GM12878 (cell line): ENCODE measurements at regions not wholly inside any gene's neighbourhood (a gene's known extent, or its start where the extent isn't known, plus 50 kb on each side); places are given as distances from the start of the nearest gene placed in this dataset.

Experiments used
- ATAC-seq: fragments of 200-7000 bp; cut with Tn5 transposase; 3 replicates; pipeline ENCODE4 v1.9.1; 2020; ENCODE audit warnings: mild to moderate bottlenecking, moderate library complexity
- BruUV-seq: library from RNA; stranded (reverse); fragments of 400-500 nt; replicated peaks from 2 replicates; lab custom pipeline; 2021; lab: Mats Ljungman, UMichigan
- CTCF ChIA-PET: fragments of 300-600 bp; sonication (Branson Sonifier 250); formaldehyde crosslinking; extraction: SDS; loops from one replicate; lab custom pipeline; 2021; ENCODE audit warnings: inconsistent platforms; lab: Yijun Ruan, JAX
- POLR2A ChIA-PET: fragments of 350-600 bp; formaldehyde crosslinking; extraction: SDS; loops from one replicate; lab custom pipeline; 2021; ENCODE audit warnings: inconsistent platforms; lab: Charles Lee
- RAD21 ChIA-PET: fragments of 300-600 bp; sonication (Branson Sonifier 250); formaldehyde crosslinking; loops from one replicate; lab custom pipeline; 2023; ENCODE audit warnings: antibody characterized with exemption; ENCODE audit not compliant: unreplicated experiment; lab: Charles Lee
- SMC1A ChIA-PET: fragments of 300-600 bp; sonication (Branson Sonifier 250); formaldehyde crosslinking; loops from one replicate; lab custom pipeline; 2023; ENCODE audit not compliant: unreplicated experiment, uncharacterized antibody; lab: Charles Lee
- DNase-seq: peaks from one replicate; pipeline ENCODE4 v3.0.0-alpha.2; 2011; ENCODE audit warnings: low read depth, low spot score
- FAIRE-seq: peaks from 3 replicates; lab custom pipeline; 2011; peaks lifted over from hg19 to GRCh38; lab: Jason Lieb, UNC
- H2AFZ ChIP-seq: 2 replicates; pipeline ENCODE4 v1.6.0; 2011; ENCODE audit warnings: low read depth, low read length, control low read depth; ENCODE audit not compliant: control insufficient read depth
- H3K27ac ChIP-seq: 2 replicates; pipeline ENCODE4 v1.5.1; 2011; ENCODE audit warnings: control low read depth; ENCODE audit not compliant: control insufficient read depth, insufficient read depth
- H3K27me3 ChIP-seq, 2 experiments: replicated peaks in 1 of 2; 2 replicates each; pipeline versions ENCODE4 v1.6.0 to v1.6.1; 2011; ENCODE audit warnings: low read length in 1 of 2; ENCODE audit not compliant: control insufficient read depth in 2 of 2, insufficient read depth in 2 of 2
- H3K36me3 ChIP-seq, 2 experiments: 2 replicates each; pipeline ENCODE4 v1.5.1; 2011; ENCODE audit warnings: low read length in 1 of 2; ENCODE audit not compliant: control insufficient read depth in 2 of 2, insufficient read depth in 2 of 2
- H3K4me1 ChIP-seq: 2 replicates; pipeline ENCODE4 v1.6.1; 2011; ENCODE audit warnings: mild to moderate bottlenecking, low read length, moderate library complexity, mixed read lengths; ENCODE audit not compliant: control insufficient read depth, insufficient read depth
- H3K4me2 ChIP-seq: 2 replicates; pipeline ENCODE4 v1.6.0; 2011; ENCODE audit warnings: control low read depth; ENCODE audit not compliant: control insufficient read depth, insufficient read depth
- H3K4me3 ChIP-seq: fragments of 200-600 bp; sonication (generic); 2 replicates; pipeline ENCODE4 v1.5.1; 2016
- H3K79me2 ChIP-seq: 2 replicates; pipeline ENCODE4 v1.6.0; 2011; ENCODE audit warnings: low read length; ENCODE audit not compliant: control insufficient read depth, insufficient read depth
- H3K9ac ChIP-seq: 2 replicates; pipeline ENCODE4 v1.8.0; 2011; ENCODE audit warnings: low read length, control low read depth, mixed read lengths; ENCODE audit not compliant: control insufficient read depth, insufficient read depth
- H3K9me3 ChIP-seq: replicated peaks from 3 replicates; pipeline ENCODE4 v1.5.1; 2011; ENCODE audit warnings: mild to moderate bottlenecking, low read length; ENCODE audit not compliant: control insufficient read depth, insufficient read depth
- H4K20me1 ChIP-seq: 2 replicates; pipeline ENCODE4 v1.6.0; 2011; ENCODE audit not compliant: control insufficient read depth, insufficient read depth
- ATF7 ChIP-seq: fragments of 450-650 bp; IDR thresholded peaks from 2 replicates; pipeline ENCODE4 v1.6.1; 2016; ENCODE audit warnings: low read depth, mild to moderate bottlenecking
- BCLAF1 ChIP-seq: fragments of 450-650 bp; IDR thresholded peaks from 2 replicates; pipeline ENCODE4 v1.6.1; 2017; ENCODE audit warnings: antibody characterized with exemption, mild to moderate bottlenecking, moderate library complexity
- CTCF ChIP-seq, 3 experiments: IDR thresholded peaks in 2 of 3; conservative IDR thresholded peaks in 1 of 3; 2 replicates each; pipeline ENCODE4 v1.5.1; 2011; ENCODE audit warnings: low read depth in 3 of 3, low read length in 3 of 3, mild to moderate bottlenecking in 3 of 3, control low read depth in 2 of 3, moderate library complexity in 2 of 3, inconsistent platforms in 1 of 3, mixed read lengths in 1 of 3; ENCODE audit not compliant: control insufficient read depth in 2 of 3, insufficient read depth in 1 of 3; ENCODE audit errors: extremely low read depth in 1 of 3
- CUX1 ChIP-seq: IDR thresholded peaks from 2 replicates; pipeline ENCODE4 v1.6.1; 2012; ENCODE audit warnings: improper control_type of control experiment, low read depth, low read length; ENCODE audit not compliant: insufficient replicate concordance
- EGR1 ChIP-seq, 2 experiments: IDR thresholded peaks; 1 replicate in 1 of 2; 2 replicates in 1 of 2; pipeline ENCODE4 v1.6.1; 2011 to 2012; ENCODE audit warnings: low read depth in 2 of 2, low read length in 2 of 2, borderline replicate concordance in 1 of 2, mild to moderate bottlenecking in 1 of 2, moderate library complexity in 1 of 2
- HDAC2 ChIP-seq: fragments of 200-600 bp; sonication (generic); IDR thresholded peaks from 2 replicates; pipeline ENCODE4 v1.6.1; 2017
- IRF5 ChIP-seq: fragments of 450-650 bp; IDR thresholded peaks from 2 replicates; pipeline ENCODE4 v1.6.1; 2017; ENCODE audit warnings: borderline replicate concordance
- NR2F1 ChIP-seq: fragments of 450-650 bp; conservative IDR thresholded peaks from 2 replicates; pipeline ENCODE4 v1.6.1; 2017; ENCODE audit warnings: mild to moderate bottlenecking
- PBX3 ChIP-seq: IDR thresholded peaks from 2 replicates; pipeline ENCODE4 v1.6.1; 2011; ENCODE audit warnings: mild to moderate bottlenecking, low read depth, low read length, moderate library complexity; ENCODE audit not compliant: insufficient replicate concordance
- POLR2A ChIP-seq: IDR thresholded peaks from 2 replicates; pipeline ENCODE4 v1.6.1; 2011; ENCODE audit warnings: low read depth, mild to moderate bottlenecking, low read length
- RB1 ChIP-seq: fragments of 450-650 bp; formaldehyde crosslinking; IDR thresholded peaks from 2 replicates; pipeline ENCODE4 v1.6.1; 2017; ENCODE audit warnings: mild to moderate bottlenecking, borderline replicate concordance
- in situ Hi-C: fragments of 300-500 bp; cut with MboI; formaldehyde crosslinking; loops from 9 replicates; pipeline ENCODE4 v1.14.3; 2018; ENCODE audit warnings: mixed read lengths
- intact Hi-C: fragments of 100-400 bp; cut with micrococcal nuclease; formaldehyde crosslinking; loops from one replicate; pipeline ENCODE4 v1.14.2; 2022; ENCODE audit not compliant: unreplicated experiment

GRCh38 chr3:159131376-159131775 is 329.5 kb downstream of the MFSD1 start:
- no peaks in the 10 kb centered on the region for H3K79me2 ChIP-seq
- ChIA-PET POLR2A (interaction anchor here (0.6 kb wide), 1 partner anchor 242 kb away, joined by 3 read pairs; no protein-coding TSS in a partner anchor), RAD21 (no interaction called here), SMC1A (interaction anchor here (0.6 to 2.0 kb wide), 3 partner anchors 13 to 286 kb away, joined by 3 to 5 read pairs (median 3); no protein-coding TSS in a partner anchor), CTCF (interaction anchor here (1.2 to 3.3 kb wide), 7 partner anchors 120 to 287 kb away, joined by 3 to 14 read pairs (median 5); no protein-coding TSS in a partner anchor)
- FAIRE-seq (no peak), DNase-seq (no peak), ATAC-seq (no peak)
- H3K9me3 ChIP-seq = no peaks in the 10 kb centered on the region
- no peak overlapping the region for H2AFZ ChIP-seq
- no peak overlapping the region for H3K4me2 ChIP-seq
- no peak overlapping the region for H3K27ac ChIP-seq
- no TSS peak for BruUV-seq
- intact Hi-C loops = loop anchor here (2.0 to 5.0 kb wide), 2 partner anchors 121 to 284 kb away; no protein-coding TSS in a partner anchor
- no peaks in the 10 kb centered on the region for H3K27me3 ChIP-seq
- H3K9ac ChIP-seq = no peak overlapping the region
- H3K4me3 ChIP-seq = no peak overlapping the region
- in situ Hi-C loops = loop anchor here (5.0 kb wide), 1 partner anchor 126 kb away; no protein-coding TSS in a partner anchor
- no peaks in the 10 kb centered on the region for H3K4me1 ChIP-seq
- H3K36me3 ChIP-seq = no peaks in the 10 kb centered on the region
- no peaks in the 10 kb centered on the region for H4K20me1 ChIP-seq
- no peak for TF ChIP-seq CUX1
- no peak for TF ChIP-seq NR2F1
- no peak for TF ChIP-seq EGR1 (IDR thresholded peaks at IDR 0.05; ENCODE audit: borderline replicate concordance in 1 of 2, low read depth in 2 of 2, low read length in 2 of 2)
- TF ChIP-seq POLR2A = no peak
- TF ChIP-seq PBX3 = no peak
- TF ChIP-seq ATF7 = no peak
- TF ChIP-seq CTCF (IDR thresholded peaks at IDR 0.05 in 2 of 3, conservative IDR thresholded peaks at IDR 0.05 in 1 of 3; ENCODE audit: control insufficient read depth in 2 of 3, extremely low read depth in 1 of 3, insufficient read depth in 1 of 3, low read depth in 3 of 3, low read length in 3 of 3) = no peak
- no peak for TF ChIP-seq RB1
- no peak for TF ChIP-seq HDAC2
- TF ChIP-seq IRF5 = no peak
- no peak for TF ChIP-seq BCLAF1
